Glutamatergic neuron (in vitro differentiated cells): ENCODE measurements at regions not wholly inside any gene's neighbourhood (a gene's known extent, or its start where the extent isn't known, plus 50 kb on each side); places are given as distances from the start of the nearest gene placed in this dataset.

Experiments
- DNase-seq: peaks from one replicate; pipeline ENCODE4 v3.0.0; 2022
- H3K27ac Mint-ChIP-seq: one replicate; pipeline ENCODE4 v1.8.0; 2020; ENCODE audit warnings: mild to moderate bottlenecking, mixed read lengths, inconsistent platforms; ENCODE audit not compliant: unreplicated experiment
- H3K27me3 Mint-ChIP-seq: one replicate; pipeline ENCODE4 v1.8.0; 2020; ENCODE audit warnings: mild to moderate bottlenecking, moderate library complexity, mixed read lengths, inconsistent platforms; ENCODE audit not compliant: unreplicated experiment
- H3K36me3 Mint-ChIP-seq: one replicate; pipeline ENCODE4 v1.8.0; 2020; ENCODE audit warnings: mild to moderate bottlenecking, mixed read lengths, inconsistent platforms; ENCODE audit not compliant: unreplicated experiment
- H3K4me1 Mint-ChIP-seq: one replicate; pipeline ENCODE4 v1.8.0; 2020; ENCODE audit warnings: mild to moderate bottlenecking, low read depth, mixed read lengths, inconsistent platforms; ENCODE audit not compliant: unreplicated experiment
- H3K4me3 Mint-ChIP-seq: one replicate; pipeline ENCODE4 v1.8.0; 2020; ENCODE audit warnings: mild to moderate bottlenecking, mixed read lengths, inconsistent platforms; ENCODE audit not compliant: unreplicated experiment
- H3K9me3 Mint-ChIP-seq: one replicate; pipeline ENCODE4 v1.8.0; 2020; ENCODE audit warnings: mild to moderate bottlenecking, moderate library complexity, mixed read lengths, inconsistent platforms; ENCODE audit not compliant: unreplicated experiment
- CTCF ChIP-seq: fragments of 200-600 bp; sonication (generic); IDR thresholded peaks from one replicate; pipeline ENCODE4 v1.5.0; 2021; ENCODE audit not compliant: partially characterized antibody, unreplicated experiment

GRCh38 chr3:170737498-170738162, 132.4 kb downstream of the RPL22L1 start:
- DNase-seq, result no peak
- Mint-ChIP-seq H3K27me3 (no peaks in the 10 kb centered on the region), H3K9me3 (peaks cover 2% of the 10 kb centered on the region), H3K4me3 (no peak overlapping the region), H3K36me3 (no peaks in the 10 kb centered on the region), H3K27ac (no peak overlapping the region), H3K4me1 (peaks cover 1% of the 10 kb centered on the region)
- no peak for TF ChIP-seq CTCF

DNA sequence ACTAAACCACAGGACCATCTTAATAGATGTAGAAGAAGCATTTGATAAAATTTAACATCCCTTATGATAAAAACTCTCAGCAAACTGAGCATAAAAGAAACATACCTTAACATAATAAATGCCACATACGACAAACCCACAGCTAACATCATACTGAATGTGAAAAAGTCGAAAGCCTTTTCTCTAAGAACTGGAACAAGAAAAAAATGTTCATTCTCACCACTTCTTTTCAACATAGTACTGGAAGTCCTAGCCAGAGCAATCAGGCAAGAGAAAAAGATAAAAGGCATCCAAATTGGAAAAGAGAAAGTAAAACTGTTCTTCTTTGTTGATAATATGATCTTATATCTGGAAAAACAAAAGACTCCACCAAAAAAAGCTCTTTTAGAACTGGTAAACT, 134.2 kb downstream of the RPL22L1 start:
- no peak for TF ChIP-seq CTCF
- peaks cover under 1% of the 10 kb centered on the region for H3K4me1 Mint-ChIP-seq
- no peak for DNase-seq
- no peak overlapping the region for H3K4me3 Mint-ChIP-seq
- H3K36me3 Mint-ChIP-seq, result no peaks in the 10 kb centered on the region
- H3K9me3 Mint-ChIP-seq, result peaks cover 2% of the 10 kb centered on the region
- H3K27me3 Mint-ChIP-seq, result no peaks in the 10 kb centered on the region
- H3K27ac Mint-ChIP-seq, result no peak overlapping the region

GRCh38 chr3:170734735-170735065, 135.3 kb downstream of the RPL22L1 start:
- H3K4me3 Mint-ChIP-seq, result no peak overlapping the region
- peaks cover 2% of the 10 kb centered on the region for H3K9me3 Mint-ChIP-seq
- TF ChIP-seq CTCF, result no peak
- DNase-seq, result no peak
- H3K27ac Mint-ChIP-seq, result no peak overlapping the region
- no peaks in the 10 kb centered on the region for H3K36me3 Mint-ChIP-seq
- H3K4me1 Mint-ChIP-seq, result no peaks in the 10 kb centered on the region
- H3K27me3 Mint-ChIP-seq, result no peaks in the 10 kb centered on the region

GRCh38 chr3:170734043-170734734, 135.8 kb downstream of the RPL22L1 start:
- no peak overlapping the region for H3K4me3 Mint-ChIP-seq
- H3K27me3 Mint-ChIP-seq, result no peaks in the 10 kb centered on the region
- no peak for TF ChIP-seq CTCF
- H3K27ac Mint-ChIP-seq, result no peak overlapping the region
- no peaks in the 10 kb centered on the region for H3K36me3 Mint-ChIP-seq
- DNase-seq, result no peak
- H3K4me1 Mint-ChIP-seq, result no peaks in the 10 kb centered on the region
- peaks cover 2% of the 10 kb centered on the region for H3K9me3 Mint-ChIP-seq

DNA sequence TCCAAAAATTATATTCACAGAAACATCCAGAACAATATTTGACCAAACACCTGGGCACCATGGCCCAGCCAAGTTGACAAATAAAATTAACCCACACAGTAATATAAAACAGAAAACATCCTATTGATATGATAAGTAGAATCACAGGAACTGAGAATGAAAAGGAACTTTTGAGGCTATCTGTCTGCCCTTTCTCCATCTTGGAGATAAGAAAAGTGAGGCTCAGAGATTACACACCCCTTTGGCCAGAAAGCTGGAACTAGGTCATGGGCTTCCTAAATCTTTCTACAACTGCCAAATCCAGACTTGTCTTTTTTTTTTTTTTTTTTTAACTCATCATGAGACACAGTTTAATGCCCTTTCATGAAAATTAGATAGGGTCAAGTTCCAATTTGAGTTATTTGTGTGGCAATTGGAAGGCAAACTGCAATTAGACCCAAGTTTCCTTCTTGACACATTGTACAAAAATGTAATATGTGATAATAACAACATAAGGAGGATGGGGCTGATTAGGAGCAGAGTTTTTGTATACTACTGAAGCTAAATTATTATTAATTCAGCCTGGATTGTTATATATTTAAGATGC, 137.2 kb downstream of the RPL22L1 start:
- no peak for TF ChIP-seq CTCF
- Mint-ChIP-seq H3K4me1 (no peaks in the 10 kb centered on the region), H3K27me3 (no peaks in the 10 kb centered on the region), H3K9me3 (peaks cover 2% of the 10 kb centered on the region), H3K36me3 (no peaks in the 10 kb centered on the region), H3K27ac (no peak overlapping the region), H3K4me3 (no peak overlapping the region)
- no peak for DNase-seq
